Neural cell (in vitro differentiated cells): ENCODE measurements at regions not wholly inside any gene's neighbourhood (a gene's known extent, or its start where the extent isn't known, plus 50 kb on each side); places are given as distances from the start of the nearest gene placed in this dataset.

Source experiments
- H2AFZ ChIP-seq: fragments of 200-600, 300-800 bp; sonication (generic), shearing (Covaris generic); 2 replicates; pipeline ENCODE4 v1.6.0; 2014; ENCODE audit warnings: low read depth, mild to moderate bottlenecking, antibody characterized with exemption, low read length, moderate library complexity
- H3F3A ChIP-seq: fragments of 200-600 bp; shearing (Covaris generic); 2 replicates; pipeline ENCODE4 v1.6.1; 2016; ENCODE audit warnings: mild to moderate bottlenecking, moderate library complexity, mixed read lengths, antibody characterized with exemption, low read length; ENCODE audit not compliant: insufficient read depth, poor library complexity, severe bottlenecking
- H3K27ac ChIP-seq: fragments of 200-600, 300-800 bp; sonication (generic), shearing (Covaris generic); 2 replicates; pipeline ENCODE4 v1.5.1; 2014; ENCODE audit warnings: mild to moderate bottlenecking, low read length, moderate library complexity
- H3K27me3 ChIP-seq: fragments of 300-800, 200-600 bp; sonication (generic), shearing (Covaris generic); 2 replicates; pipeline ENCODE4 v1.6.0; 2014; ENCODE audit warnings: mild to moderate bottlenecking, low read depth, low read length, moderate library complexity; ENCODE audit not compliant: insufficient read depth
- H3K36me3 ChIP-seq: fragments of 300-800, 200-600 bp; sonication (generic), shearing (Covaris generic); 2 replicates; pipeline ENCODE4 v1.5.1; 2014; ENCODE audit warnings: mild to moderate bottlenecking, antibody characterized with exemption, low read length, moderate library complexity; ENCODE audit not compliant: insufficient read depth
- H3K4me2 ChIP-seq: fragments of 300-800, 200-600 bp; sonication (generic), shearing (Covaris generic); 2 replicates; pipeline ENCODE4 v1.6.0; 2014; ENCODE audit warnings: mild to moderate bottlenecking, low read length
- H3K4me3 ChIP-seq: fragments of 300-800, 200-600 bp; sonication (generic), shearing (Covaris generic); 2 replicates; pipeline ENCODE4 v1.5.1; 2014; ENCODE audit warnings: mild to moderate bottlenecking, low read length, moderate library complexity
- H3K79me2 ChIP-seq: fragments of 200-600 bp; shearing (Covaris generic); replicated peaks from 2 replicates; pipeline ENCODE4 v1.6.0; 2014; ENCODE audit warnings: mild to moderate bottlenecking, low read length, moderate library complexity; ENCODE audit not compliant: insufficient read depth
- H3K9ac ChIP-seq: fragments of 300-800, 200-600 bp; sonication (generic), shearing (Covaris generic); 2 replicates; pipeline ENCODE4 v1.6.1; 2016; ENCODE audit warnings: mild to moderate bottlenecking, low read length, mixed read lengths
- H3K9me2 ChIP-seq: fragments of 200-600 bp; shearing (Covaris generic); 2 replicates; pipeline ENCODE4 v1.6.1; 2016; ENCODE audit warnings: mild to moderate bottlenecking, low read length, mixed read lengths; ENCODE audit not compliant: insufficient read depth
- H3K9me3 ChIP-seq: fragments of 200-600, 300-800 bp; sonication (generic), shearing (Covaris generic); 2 replicates; pipeline ENCODE4 v1.6.1; 2016; ENCODE audit warnings: mild to moderate bottlenecking, mixed run types, low read length, moderate library complexity, mixed read lengths
- H4K20me1 ChIP-seq: fragments of 200-600 bp; shearing (Covaris generic); 2 replicates; pipeline ENCODE4 v1.6.1; 2016; ENCODE audit warnings: mild to moderate bottlenecking, mixed run types; ENCODE audit not compliant: insufficient read depth
- CTCF ChIP-seq: fragments of 450-650 bp; IDR thresholded peaks from 2 replicates; pipeline ENCODE4 v1.5.1; 2014; ENCODE audit warnings: antibody characterized with exemption, mild to moderate bottlenecking, moderate library complexity; ENCODE audit not compliant: poor library complexity, severe bottlenecking
- EP300 ChIP-seq: fragments of 450-650 bp; conservative IDR thresholded peaks from 2 replicates; pipeline ENCODE4 v1.6.1; 2014; ENCODE audit warnings: antibody characterized with exemption, mild to moderate bottlenecking, moderate library complexity; ENCODE audit not compliant: poor library complexity, severe bottlenecking
- EZH2 ChIP-seq: fragments of 200-600, 300-800 bp; shearing (Covaris generic), sonication (generic); IDR thresholded peaks from 2 replicates; pipeline ENCODE4 v1.6.1; 2014; ENCODE audit warnings: antibody characterized with exemption, low read length, borderline replicate concordance, mild to moderate bottlenecking; ENCODE audit not compliant: insufficient read depth, poor library complexity, severe bottlenecking
- MXI1 ChIP-seq: fragments of 450-650 bp; conservative IDR thresholded peaks from 2 replicates; pipeline ENCODE4 v1.6.1; 2014; ENCODE audit warnings: antibody characterized with exemption, mild to moderate bottlenecking; ENCODE audit not compliant: poor library complexity, severe bottlenecking
- POLR2AphosphoS5 ChIP-seq: IDR thresholded peaks from 2 replicates; pipeline ENCODE4 v1.6.1; 2012
- RAD21 ChIP-seq: fragments of 450-650 bp; conservative IDR thresholded peaks from 2 replicates; pipeline ENCODE4 v1.6.1; 2014; ENCODE audit warnings: antibody characterized with exemption, mild to moderate bottlenecking, moderate library complexity
- REST ChIP-seq: IDR thresholded peaks from 2 replicates; pipeline ENCODE4 v1.6.1; 2012; ENCODE audit warnings: borderline replicate concordance
- SMC3 ChIP-seq: fragments of 450-650 bp; conservative IDR thresholded peaks from 2 replicates; pipeline ENCODE4 v1.6.1; 2014; ENCODE audit warnings: antibody characterized with exemption, mild to moderate bottlenecking, moderate library complexity; ENCODE audit not compliant: poor library complexity
- TAF1 ChIP-seq: IDR thresholded peaks from 2 replicates; pipeline ENCODE4 v1.6.1; 2012; ENCODE audit warnings: low read depth

- H3K27ac ChIP-seq: no peak overlapping the region
- no peaks in the 10 kb centered on the region for H3K9me3 ChIP-seq
- H3K9ac ChIP-seq: no peak overlapping the region
- H3K27me3 ChIP-seq: no peaks in the 10 kb centered on the region
- H2AFZ ChIP-seq: no peak overlapping the region
- no peaks in the 10 kb centered on the region for H3F3A ChIP-seq
- no peaks in the 10 kb centered on the region for H3K9me2 ChIP-seq
- no peak for TF ChIP-seq SMC3
- no peak for TF ChIP-seq CTCF
- TF ChIP-seq POLR2AphosphoS5: no peak
- no peak for TF ChIP-seq REST
- no peak for TF ChIP-seq TAF1
- TF ChIP-seq EP300: no peak
- no peak for TF ChIP-seq MXI1
- TF ChIP-seq RAD21: no peak
- no peak for TF ChIP-seq EZH2
- no peaks in the 10 kb centered on the region for H3K36me3 ChIP-seq
- H3K79me2 ChIP-seq: no peaks in the 10 kb centered on the region
- no peak overlapping the region for H3K4me3 ChIP-seq
- no peak overlapping the region for H3K4me2 ChIP-seq
- H4K20me1 ChIP-seq: no peaks in the 10 kb centered on the region
These were observed 82.1 kb upstream of the SHISA3 start for GRCh38 chr4:42315231-42315630.

GRCh38 chr4:42320822-42321388, 76.4 kb upstream of the SHISA3 start:
- Histone ChIP-seq H3K9ac (no peak overlapping the region), H3K36me3 (no peaks in the 10 kb centered on the region), H3K27ac (no peak overlapping the region), H3K4me2 (no peak overlapping the region), H3K9me2 (no peaks in the 10 kb centered on the region), H3K9me3 (no peaks in the 10 kb centered on the region), H3K79me2 (no peaks in the 10 kb centered on the region), H4K20me1 (no peaks in the 10 kb centered on the region), H3K4me3 (no peak overlapping the region), H3F3A (no peaks in the 10 kb centered on the region), H3K27me3 (no peaks in the 10 kb centered on the region), H2AFZ (no peak overlapping the region)
- TF ChIP-seq POLR2AphosphoS5: no peak

GRCh38 chr4:42326040-42326439, 71.2 kb upstream of the SHISA3 start:
- H3K79me2 ChIP-seq: no peaks in the 10 kb centered on the region
- no peak overlapping the region for H3K4me2 ChIP-seq
- no peak for TF ChIP-seq SMC3
- no peak for TF ChIP-seq CTCF
- TF ChIP-seq EP300: no peak
- no peaks in the 10 kb centered on the region for H3K36me3 ChIP-seq
- H3K27ac ChIP-seq: no peak overlapping the region
- no peaks in the 10 kb centered on the region for H3K27me3 ChIP-seq
- no peak overlapping the region for H3K9ac ChIP-seq
- H2AFZ ChIP-seq: no peak overlapping the region
- H4K20me1 ChIP-seq: no peaks in the 10 kb centered on the region
- H3K9me2 ChIP-seq: no peaks in the 10 kb centered on the region
- H3F3A ChIP-seq: no peaks in the 10 kb centered on the region
- no peaks in the 10 kb centered on the region for H3K9me3 ChIP-seq
- no peak overlapping the region for H3K4me3 ChIP-seq
